GM18517 (cell line): ENCODE measurements at regions not wholly inside any gene's neighbourhood (a gene's known extent, or its start where the extent isn't known, plus 50 kb on each side); places are given as distances from the start of the nearest gene placed in this dataset.
"Not testable (repeated sequence)": the region's sequence is repeated elsewhere in the genome, so short reads cannot be mapped to it uniquely, and the experiment has no call there.

Source experiments
- ATAC-seq: cut with Tn5 transposase; IDR thresholded peaks from one replicate; pipeline ENCODE4 v1.9.1; 2021; ENCODE audit warnings: mild to moderate bottlenecking, moderate library complexity; ENCODE audit not compliant: unreplicated experiment

- ATAC-seq: no peak
Observed at GRCh38 chr2:220374282-220374681, 746.9 kb downstream of the SLC4A3 start.

- ATAC-seq: no peak
Observed at GRCh38 chr2:220377482-220378155, 750.2 kb downstream of the SLC4A3 start.

GRCh38 chr2:220387758-220388157 lies 760.3 kb downstream of the SLC4A3 start:
- not testable (repeated sequence) for ATAC-seq

GRCh38 chr2:220393711-220394110 lies 766.3 kb downstream of the SLC4A3 start:
- ATAC-seq: no peak

GRCh38 chr2:220394433-220394832 lies 767.0 kb downstream of the SLC4A3 start:
- no peak for ATAC-seq

GRCh38 chr2:220396287-220396686 lies 768.9 kb downstream of the SLC4A3 start:
- no peak for ATAC-seq

GRCh38 chr2:220410296-220410695 lies 782.9 kb downstream of the SLC4A3 start:
- no peak for ATAC-seq

- no peak for ATAC-seq
Observed at GRCh38 chr2:220417503-220417902, 790.1 kb downstream of the SLC4A3 start.

DNA sequence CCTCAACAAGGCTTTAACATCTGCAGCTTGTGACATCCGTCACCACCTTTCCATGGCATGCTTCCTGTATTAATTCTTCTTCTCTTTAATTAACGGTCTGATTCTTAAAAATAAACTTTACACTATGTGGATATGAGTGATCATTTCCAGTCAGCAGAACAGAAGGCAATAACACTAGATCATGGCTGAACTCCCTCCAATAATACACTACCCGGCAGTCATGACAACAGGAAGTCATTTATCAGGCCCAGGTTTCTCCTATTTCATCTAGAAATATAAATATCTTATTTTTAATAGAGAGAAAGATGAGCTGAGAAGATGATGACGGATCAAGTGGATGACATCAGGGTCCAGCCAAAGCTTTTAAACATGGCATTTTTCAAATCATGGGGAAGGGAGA lies 792.2 kb downstream of the SLC4A3 start:
- no peak for ATAC-seq

- ATAC-seq: no peak
Observed at GRCh38 chr2:220420820-220421219, 793.4 kb downstream of the SLC4A3 start.

- no peak for ATAC-seq
Observed at GRCh38 chr2:220422676-220423075, 795.2 kb downstream of the SLC4A3 start.

DNA sequence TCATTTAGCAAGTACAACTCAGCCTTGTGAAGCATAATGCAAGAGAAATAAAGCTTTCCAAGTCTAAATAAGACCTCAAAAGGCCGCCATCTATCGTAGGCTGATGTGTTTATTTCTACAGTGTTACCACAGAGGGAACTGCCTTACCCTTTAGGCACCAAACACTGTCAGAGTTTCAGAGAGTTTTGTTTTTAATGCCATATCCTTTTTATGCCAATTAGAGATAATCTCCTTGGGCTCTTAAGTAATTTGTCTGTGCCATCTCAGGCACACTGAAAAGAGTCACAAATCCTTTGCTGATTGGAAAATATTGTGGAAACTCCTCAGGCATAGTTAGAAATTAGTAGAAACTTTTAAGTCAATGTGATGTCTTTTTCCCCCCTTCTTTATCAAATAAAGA lies 797.1 kb downstream of the SLC4A3 start:
- ATAC-seq: no peak

- ATAC-seq: no peak
Observed at GRCh38 chr2:220432645-220433044, 805.2 kb downstream of the SLC4A3 start.

- no peak for ATAC-seq
Observed at GRCh38 chr2:220433131-220433530, 805.7 kb downstream of the SLC4A3 start.

GRCh38 chr2:220434385-220434784 lies 807.0 kb downstream of the SLC4A3 start:
- ATAC-seq: no peak

DNA sequence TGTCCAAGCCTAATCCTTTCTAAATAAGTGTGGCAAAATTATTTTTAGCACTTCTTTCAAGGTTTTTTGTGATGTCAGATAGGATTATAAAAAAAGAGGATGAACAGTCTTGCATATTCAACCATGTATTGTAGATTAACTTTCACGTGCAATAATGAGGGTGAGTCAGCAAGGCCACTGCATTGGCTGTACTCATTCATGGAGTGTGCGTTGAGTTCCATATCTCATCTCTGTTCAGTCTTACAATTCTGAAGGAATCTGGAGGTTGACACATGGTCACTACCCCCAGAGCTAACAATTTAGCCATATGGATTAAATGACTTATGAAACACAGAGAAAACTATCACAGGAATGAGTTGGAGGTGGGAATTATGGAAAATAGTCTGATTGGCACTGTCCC lies 810.5 kb downstream of the SLC4A3 start:
- ATAC-seq: no peak

- no peak for ATAC-seq
Observed at GRCh38 chr2:220440731-220441130, 813.3 kb downstream of the SLC4A3 start.

- ATAC-seq: no peak
Observed at GRCh38 chr2:220441404-220441803, 814.0 kb downstream of the SLC4A3 start.

DNA sequence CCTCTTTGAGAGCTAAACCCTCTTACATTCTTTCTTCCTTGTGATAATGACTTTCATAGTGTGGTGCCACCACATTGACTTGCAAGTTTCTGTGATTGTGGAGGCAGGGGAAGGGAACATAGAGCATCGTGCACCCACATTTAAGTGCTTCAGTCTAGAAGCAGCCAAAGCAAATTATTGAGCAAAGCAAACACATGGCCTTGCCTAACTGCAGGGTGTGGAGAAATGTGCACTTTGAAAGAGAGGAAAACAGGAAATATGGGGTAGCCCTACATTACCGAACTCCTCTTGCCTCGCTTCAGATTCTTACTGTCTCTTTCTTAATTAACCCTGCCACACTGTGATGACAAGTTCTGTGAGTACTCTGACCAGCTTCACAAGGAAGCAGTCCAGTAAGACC lies 814.6 kb downstream of the SLC4A3 start:
- no peak for ATAC-seq

DNA sequence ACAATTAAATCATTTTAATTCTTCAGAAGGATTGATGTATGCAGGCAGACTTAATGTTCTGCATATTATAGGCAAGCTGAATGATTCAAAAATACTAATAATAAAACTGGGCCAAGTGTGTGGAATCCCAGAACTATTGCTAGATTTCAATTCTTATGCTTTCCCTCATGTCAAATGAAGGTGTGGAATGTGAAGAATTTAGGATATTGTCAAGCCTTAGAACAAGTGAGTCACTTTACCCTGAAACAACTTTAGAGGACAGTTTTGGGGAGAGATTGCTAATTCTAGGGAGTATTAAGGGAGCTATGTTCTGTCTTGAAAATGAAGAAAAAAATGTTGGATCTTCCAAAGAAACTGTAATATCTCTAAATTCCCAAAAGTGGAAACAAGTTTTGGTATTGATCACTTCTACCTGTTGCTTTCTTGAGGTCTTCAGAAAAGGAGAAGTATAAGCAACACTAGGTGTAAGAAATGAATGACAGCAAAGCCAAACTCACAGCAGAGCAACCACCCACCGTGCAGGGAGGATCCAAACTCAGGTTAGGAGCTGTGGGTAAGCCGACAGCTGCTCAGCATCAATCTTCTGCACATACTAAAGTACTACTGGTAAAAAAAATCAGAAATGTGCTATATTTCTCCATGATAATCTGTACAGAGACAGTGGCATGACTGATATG lies 818.1 kb downstream of the SLC4A3 start:
- ATAC-seq: no peak

DNA sequence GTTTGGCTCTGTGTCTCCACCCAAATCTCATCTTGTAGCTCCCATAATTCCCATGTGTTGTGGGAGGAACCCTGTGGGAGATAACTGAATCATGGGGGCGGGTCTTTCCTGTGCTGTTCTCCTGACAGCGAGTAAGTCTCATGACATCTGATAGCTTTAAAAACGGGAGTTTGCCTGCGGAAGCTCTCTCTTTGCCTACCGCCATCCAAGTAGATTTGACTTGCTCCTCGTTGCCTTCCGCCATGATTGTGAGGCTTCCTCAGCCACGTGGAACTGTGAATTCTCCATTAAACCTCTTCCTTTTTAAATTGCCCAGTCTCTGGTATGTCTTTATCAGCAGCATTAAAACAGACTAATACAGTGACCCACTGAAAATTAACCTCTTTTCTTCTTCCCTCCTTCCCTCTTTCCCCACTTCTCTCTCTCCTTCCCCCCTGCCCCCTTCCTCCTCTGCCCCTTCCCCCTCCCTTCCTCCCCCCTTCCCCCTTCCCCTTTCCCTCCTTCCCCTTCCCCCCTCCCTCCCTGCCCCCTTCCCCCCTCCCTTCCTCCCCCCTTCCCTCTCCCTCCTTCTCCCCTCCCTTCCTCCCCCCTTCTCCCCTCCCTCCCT lies 818.8 kb downstream of the SLC4A3 start:
- ATAC-seq: no peak

GRCh38 chr2:220450846-220451245 lies 823.4 kb downstream of the SLC4A3 start:
- ATAC-seq: no peak
